PFSK-1 (cell line): ENCODE measurements at regions not wholly inside any gene's neighbourhood (a gene's known extent, or its start where the extent isn't known, plus 50 kb on each side); places are given as distances from the start of the nearest gene placed in this dataset.

Source experiments
- POLR2AphosphoS5 ChIP-seq: IDR thresholded peaks from 2 replicates; pipeline ENCODE4 v1.6.1; 2012; ENCODE audit warnings: low read depth, mild to moderate bottlenecking, control low read depth, low read length, moderate library complexity
- TAF1 ChIP-seq: IDR thresholded peaks from 2 replicates; pipeline ENCODE4 v1.6.1; 2012; ENCODE audit warnings: low read length, control low read depth, borderline replicate concordance; ENCODE audit not compliant: insufficient read depth

- no peak for TF ChIP-seq POLR2AphosphoS5
- no peak for TF ChIP-seq TAF1
Observed at GRCh38 chr19:28424077-28424476, 788.9 kb downstream of the UQCRFS1 start.
